Cardiac fibroblast (primary cell): ENCODE measurements at regions not wholly inside any gene's neighbourhood (a gene's known extent, or its start where the extent isn't known, plus 50 kb on each side); places are given as distances from the start of the nearest gene placed in this dataset.

Source experiments
- DNase-seq, 2 donors: peaks; one replicate each; pipeline versions ENCODE4 v3.0.0 to v3.0.0-alpha.2; 2010; ENCODE audit warnings: low read depth in 2 of 2
- H3K4me3 ChIP-seq, 2 donors: replicated peaks in 1 of 2; 1 replicate in 1 of 2; 2 replicates in 1 of 2; pipeline ENCODE4 v1.5.1; 2011; ENCODE audit warnings: low read depth in 2 of 2, low read length in 2 of 2, mild to moderate bottlenecking in 2 of 2, moderate library complexity in 1 of 2
- CTCF ChIP-seq: IDR thresholded peaks from one replicate; pipeline ENCODE4 v1.5.1; 2011; ENCODE audit warnings: low read depth, mild to moderate bottlenecking, low read length, inconsistent platforms

- TF ChIP-seq CTCF: no peak
- DNase-seq: no peak
Observed at GRCh38 chr15:98241032-98241554, 280.6 kb downstream of the ARRDC4 start.

GRCh38 chr15:98257290-98257689 is 296.8 kb downstream of the ARRDC4 start:
- no peak overlapping the region for H3K4me3 ChIP-seq

More at GRCh38 chr15:98241032-98241554, 280.6 kb downstream of the ARRDC4 start:
- H3K4me3 ChIP-seq: no peak overlapping the region

GRCh38 chr15:98263787-98264186 is 303.3 kb downstream of the ARRDC4 start:
- no peak for TF ChIP-seq CTCF
- DNase-seq: no peak

More at GRCh38 chr15:98257290-98257689, 296.8 kb downstream of the ARRDC4 start:
- no peak for TF ChIP-seq CTCF
- DNase-seq: no peak

GRCh38 chr15:98266295-98266694 is 305.8 kb downstream of the ARRDC4 start:
- DNase-seq: no peak
- TF ChIP-seq CTCF: no peak
- no peak overlapping the region for H3K4me3 ChIP-seq

More at GRCh38 chr15:98263787-98264186, 303.3 kb downstream of the ARRDC4 start:
- no peak overlapping the region for H3K4me3 ChIP-seq

DNA sequence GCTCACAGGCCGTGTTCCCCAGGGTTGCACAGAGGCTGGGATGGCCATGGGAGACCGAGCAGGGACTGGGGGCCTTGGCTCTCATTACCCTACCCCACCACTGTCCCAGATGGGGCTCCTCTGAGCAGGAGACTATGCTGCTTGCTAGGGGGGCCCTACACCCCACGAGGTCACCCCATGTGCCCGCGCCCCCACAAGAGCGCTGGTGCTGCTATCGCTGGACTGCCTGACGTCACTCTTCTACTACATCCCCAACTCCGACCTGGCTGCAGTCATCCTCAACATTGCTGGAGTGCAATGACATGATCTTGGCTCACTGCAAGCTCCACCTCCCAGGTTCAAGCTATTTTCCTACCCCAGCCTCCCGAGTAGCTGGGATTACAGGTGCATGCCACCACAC is 307.7 kb downstream of the ARRDC4 start:
- no peak for DNase-seq
- no peak overlapping the region for H3K4me3 ChIP-seq
- no peak for TF ChIP-seq CTCF

- no peak for TF ChIP-seq CTCF
- no peak for DNase-seq
- H3K4me3 ChIP-seq: no peak overlapping the region
Observed at GRCh38 chr15:98272625-98273024, 312.1 kb downstream of the ARRDC4 start.

GRCh38 chr15:98276018-98276417 is 315.5 kb downstream of the ARRDC4 start:
- no peak overlapping the region for H3K4me3 ChIP-seq
- no peak for DNase-seq
- no peak for TF ChIP-seq CTCF
